ENCODE measurements at regions not wholly inside any gene's neighbourhood (a gene's known extent, or its start where the extent isn't known, plus 50 kb on each side); places are given as distances from the start of the nearest gene placed in this dataset.
"Not testable (repeated sequence)": the region's sequence is repeated elsewhere in the genome, so short reads cannot be mapped to it uniquely, and the experiment has no call there.

DNA sequence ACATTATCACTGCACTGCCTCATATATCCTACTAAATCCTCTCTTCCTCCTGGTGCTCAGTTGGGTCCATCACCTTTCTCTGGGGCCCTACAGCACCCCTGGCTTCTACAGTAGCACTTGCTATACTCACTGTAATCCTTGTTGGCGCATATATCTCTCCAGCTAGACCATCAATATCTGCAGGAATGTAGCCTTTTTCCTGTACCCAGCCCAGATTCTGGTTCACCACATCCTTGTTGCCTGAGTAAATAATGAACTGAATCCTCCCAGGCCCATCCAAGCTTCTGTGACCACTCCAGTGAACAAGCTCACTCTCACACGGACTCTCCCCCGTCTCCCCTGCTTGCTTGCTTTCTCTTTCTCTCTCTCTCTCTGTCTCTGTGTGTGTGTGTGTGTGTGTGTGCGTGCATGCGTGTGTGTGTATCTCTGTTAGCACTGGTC is 62.5 kb upstream of the LIPC start:
- no peak overlapping the region for H3K27ac Mint-ChIP-seq
- H3K27me3 Mint-ChIP-seq: no peaks in the 10 kb centered on the region
- peak; percentile 26 for DNase-seq
- peaks cover 6% of the 10 kb centered on the region for H3K4me1 Mint-ChIP-seq (ENCODE audit: low read depth)
- peak; percentile 65 for ATAC-seq
- intact Hi-C loops (cut with micrococcal nuclease): no loop called here
- H3K9me3 Mint-ChIP-seq: peaks cover 13% of the 10 kb centered on the region
- peaks cover 9% of the 10 kb centered on the region for H3K36me3 Mint-ChIP-seq (ENCODE audit: low read depth)
- peak overlapping the region; percentile 15 for H3K4me3 Mint-ChIP-seq
- CTCF ChIA-PET: interaction anchor here (0.7 kb wide), 1 partner anchor 11 kb away, joined by 3 read pairs; no protein-coding TSS in a partner anchor
- TF ChIP-seq, protein P1, sequence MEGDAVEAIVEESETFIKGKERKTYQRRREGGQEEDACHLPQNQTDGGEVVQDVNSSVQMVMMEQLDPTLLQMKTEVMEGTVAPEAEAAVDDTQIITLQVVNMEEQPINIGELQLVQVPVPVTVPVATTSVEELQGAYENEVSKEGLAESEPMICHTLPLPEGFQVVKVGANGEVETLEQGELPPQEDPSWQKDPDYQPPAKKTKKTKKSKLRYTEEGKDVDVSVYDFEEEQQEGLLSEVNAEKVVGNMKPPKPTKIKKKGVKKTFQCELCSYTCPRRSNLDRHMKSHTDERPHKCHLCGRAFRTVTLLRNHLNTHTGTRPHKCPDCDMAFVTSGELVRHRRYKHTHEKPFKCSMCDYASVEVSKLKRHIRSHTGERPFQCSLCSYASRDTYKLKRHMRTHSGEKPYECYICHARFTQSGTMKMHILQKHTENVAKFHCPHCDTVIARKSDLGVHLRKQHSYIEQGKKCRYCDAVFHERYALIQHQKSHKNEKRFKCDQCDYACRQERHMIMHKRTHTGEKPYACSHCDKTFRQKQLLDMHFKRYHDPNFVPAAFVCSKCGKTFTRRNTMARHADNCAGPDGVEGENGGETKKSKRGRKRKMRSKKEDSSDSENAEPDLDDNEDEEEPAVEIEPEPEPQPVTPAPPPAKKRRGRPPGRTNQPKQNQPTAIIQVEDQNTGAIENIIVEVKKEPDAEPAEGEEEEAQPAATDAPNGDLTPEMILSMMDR (IDR thresholded peaks at IDR 0.05): no peak
- POLR2A ChIA-PET: no interaction called here

DNA sequence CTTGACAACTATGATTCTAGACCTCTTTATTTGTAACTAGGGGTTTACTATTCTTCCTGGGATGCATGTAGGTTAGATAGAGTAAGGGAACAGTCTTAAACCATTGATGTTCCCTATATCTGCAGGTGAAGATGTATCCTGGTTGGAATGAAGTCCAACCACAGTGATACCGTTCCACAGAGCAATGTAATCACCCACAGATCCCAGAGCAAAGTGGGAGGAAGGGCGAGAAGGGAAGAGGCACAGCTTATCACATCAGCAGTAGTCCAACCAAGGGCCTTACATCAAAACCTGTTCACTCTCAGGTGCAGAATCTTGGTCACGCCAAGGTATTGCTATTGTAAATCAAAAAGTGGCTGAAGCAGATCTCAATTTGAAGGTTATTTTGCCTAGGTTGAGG is 61.8 kb upstream of the LIPC start:
- CTCF ChIA-PET: no interaction called here
- peaks cover 6% of the 10 kb centered on the region for H3K4me1 Mint-ChIP-seq (ENCODE audit: low read depth)
- H3K9me3 Mint-ChIP-seq: peaks cover 11% of the 10 kb centered on the region
- POLR2A ChIA-PET: no interaction called here
- peaks cover 1% of the 10 kb centered on the region for H3K27me3 Mint-ChIP-seq
- TF ChIP-seq, protein P1 (IDR thresholded peaks at IDR 0.05): no peak
- no peak for ATAC-seq
- no peak for DNase-seq
- H3K4me3 Mint-ChIP-seq: no peak overlapping the region
- peaks cover 9% of the 10 kb centered on the region for H3K36me3 Mint-ChIP-seq (ENCODE audit: low read depth)
- no peak overlapping the region for H3K27ac Mint-ChIP-seq
- intact Hi-C loops (cut with micrococcal nuclease): no loop called here

- intact Hi-C loops (cut with micrococcal nuclease): no loop called here
- TF ChIP-seq, protein P1 (IDR thresholded peaks at IDR 0.05): no peak
- Mint-ChIP-seq H3K4me1 (ENCODE audit: low read depth) (peaks cover 9% of the 10 kb centered on the region), H3K27ac (no peak overlapping the region), H3K36me3 (ENCODE audit: low read depth) (peaks cover 6% of the 10 kb centered on the region), H3K4me3 (no peak overlapping the region), H3K27me3 (peaks cover 1% of the 10 kb centered on the region), H3K9me3 (peaks cover 15% of the 10 kb centered on the region)
- ATAC-seq (no peak), DNase-seq (no peak)
- POLR2A ChIA-PET: no interaction called here
- CTCF ChIA-PET: interaction anchor here (0.9 to 1.3 kb wide), 2 partner anchors 16 to 105 kb away, joined by 3 read pairs; no protein-coding TSS in a partner anchor
These were observed 57.6 kb upstream of the LIPC start for GRCh38 chr15:58374147-58374546.

- CTCF ChIA-PET: no interaction called here
- peaks cover 11% of the 10 kb centered on the region for H3K9me3 Mint-ChIP-seq
These were observed 54.6 kb upstream of the LIPC start for GRCh38 chr15:58377193-58377592.

GRCh38 chr15:58378241-58379085 is 53.3 kb upstream of the LIPC start:
- ATAC-seq (no peak), DNase-seq (no peak)
- intact Hi-C loops (cut with micrococcal nuclease): no loop called here
- no peak overlapping the region for H3K4me3 Mint-ChIP-seq
- ChIA-PET CTCF (no interaction called here), POLR2A (no interaction called here)
- H3K36me3 Mint-ChIP-seq (ENCODE audit: low read depth): no peaks in the 10 kb centered on the region
- peaks cover 8% of the 10 kb centered on the region for H3K9me3 Mint-ChIP-seq
- TF ChIP-seq, protein P1 (IDR thresholded peaks at IDR 0.05): no peak
- peaks cover 6% of the 10 kb centered on the region for H3K4me1 Mint-ChIP-seq (ENCODE audit: low read depth)
- H3K27me3 Mint-ChIP-seq: peaks cover 1% of the 10 kb centered on the region
- no peak overlapping the region for H3K27ac Mint-ChIP-seq

More at GRCh38 chr15:58377193-58377592, 54.6 kb upstream of the LIPC start:
- ATAC-seq (no peak), DNase-seq (no peak)
- Mint-ChIP-seq H3K27me3 (peaks cover 1% of the 10 kb centered on the region), H3K4me1 (ENCODE audit: low read depth) (peaks cover 5% of the 10 kb centered on the region), H3K36me3 (ENCODE audit: low read depth) (no peaks in the 10 kb centered on the region), H3K27ac (no peak overlapping the region), H3K4me3 (no peak overlapping the region)
- intact Hi-C loops (cut with micrococcal nuclease): no loop called here
- POLR2A ChIA-PET: no interaction called here
- TF ChIP-seq, protein P1 (IDR thresholded peaks at IDR 0.05): no peak

- H3K36me3 Mint-ChIP-seq (ENCODE audit: low read depth); H3K27me3 Mint-ChIP-seq; H3K4me3 Mint-ChIP-seq; ATAC-seq; intact Hi-C loops (cut with micrococcal nuclease); POLR2A ChIA-PET; DNase-seq; H3K27ac Mint-ChIP-seq; H3K9me3 Mint-ChIP-seq: not testable (repeated sequence)
- CTCF ChIA-PET: interaction anchor here (0.6 kb wide), 1 partner anchor 110 kb away, joined by 3 read pairs; no protein-coding TSS in a partner anchor
- peaks cover 16% of the 10 kb centered on the region for H3K4me1 Mint-ChIP-seq (ENCODE audit: low read depth)
These were observed 52.3 kb upstream of the LIPC start for GRCh38 chr15:58379454-58379853.
